Mucosa of descending colon (tissue), 3 donors: ENCODE measurements at regions not wholly inside any gene's neighbourhood (a gene's known extent, or its start where the extent isn't known, plus 50 kb on each side); places are given as distances from the start of the nearest gene placed in this dataset.

Experiments used
- ATAC-seq: fragments of 200-7000 bp; cut with Tn5 transposase; one replicate; pipeline ENCODE4 v1.9.1; 2020; ENCODE audit warnings: mild to moderate bottlenecking, moderate library complexity
- DNase-seq, 3 donors: peaks; one replicate each; pipeline ENCODE4 v3.0.0-alpha.2; 2020
- H3K36me3 ChIP-seq: fragments of 200-600 bp; one replicate; pipeline ENCODE4 v1.8.0; 2021; ENCODE audit warnings: low read depth, mild to moderate bottlenecking
- H3K4me1 ChIP-seq: fragments of 200-600 bp; one replicate; pipeline ENCODE4 v1.8.0; 2021; ENCODE audit warnings: low read depth, mild to moderate bottlenecking
- H3K4me3 ChIP-seq: fragments of 200-600 bp; one replicate; pipeline ENCODE4 v1.8.0; 2021; ENCODE audit warnings: mild to moderate bottlenecking
- H3K9me3 ChIP-seq: fragments of 200-600 bp; one replicate; pipeline ENCODE4 v1.8.0; 2021; ENCODE audit warnings: mild to moderate bottlenecking
- CTCF ChIP-seq: fragments of 200-600 bp; IDR thresholded peaks from one replicate; pipeline ENCODE4 v1.8.0; 2022; ENCODE audit warnings: antibody characterized with exemption, mild to moderate bottlenecking
- intact Hi-C, 2 donors: fragments of 100-400 bp; cut with DNase I in 1 of 2; cut with micrococcal nuclease in 1 of 2; formaldehyde crosslinking; loops; one replicate each; pipeline versions ENCODE4 v1.11.0 to v1.11.1; 2022; cut with DNase I, micrococcal nuclease
- donor health status: DM: no; HTN: no; CAD: no; lungs with moderate emphysema.
- donor health status: DM: no; HTN: no; CAD: no.
- donor health status: DM: no; HTN: yes; CAD: no.

GRCh38 chr22:49642741-49643140 is 184.9 kb downstream of the BRD1 start:
- H3K9me3 ChIP-seq = no peaks in the 10 kb centered on the region
- no peaks in the 10 kb centered on the region for H3K4me1 ChIP-seq
- H3K4me3 ChIP-seq = no peak overlapping the region
- H3K36me3 ChIP-seq = no peaks in the 10 kb centered on the region
- intact Hi-C loops = no loop called here
- ATAC-seq (no peak), DNase-seq (no peak)
- TF ChIP-seq CTCF = no peak

GRCh38 chr22:49642331-49642730 is 185.3 kb downstream of the BRD1 start:
- intact Hi-C loops = no loop called here
- no peak for TF ChIP-seq CTCF
- no peak overlapping the region for H3K4me3 ChIP-seq
- DNase-seq (no peak), ATAC-seq (no peak)
- H3K36me3 ChIP-seq = no peaks in the 10 kb centered on the region
- H3K4me1 ChIP-seq = no peaks in the 10 kb centered on the region
- H3K9me3 ChIP-seq = no peaks in the 10 kb centered on the region

- ATAC-seq (no peak), DNase-seq (no peak)
- intact Hi-C loops = no loop called here
- Histone ChIP-seq H3K9me3 (no peaks in the 10 kb centered on the region), H3K36me3 (no peaks in the 10 kb centered on the region), H3K4me3 (no peak overlapping the region), H3K4me1 (no peaks in the 10 kb centered on the region)
- TF ChIP-seq CTCF = no peak
These were observed 185.8 kb downstream of the BRD1 start for GRCh38 chr22:49641770-49642313.

- H3K36me3 ChIP-seq = no peaks in the 10 kb centered on the region
- ATAC-seq = no peak
- H3K4me1 ChIP-seq = no peaks in the 10 kb centered on the region
- DNase-seq = no peak
- TF ChIP-seq CTCF = no peak
- H3K9me3 ChIP-seq = no peaks in the 10 kb centered on the region
- intact Hi-C loops = no loop called here
- no peak overlapping the region for H3K4me3 ChIP-seq
These were observed 187.1 kb downstream of the BRD1 start for GRCh38 chr22:49640366-49641095.

GRCh38 chr22:49639956-49640355 is 187.7 kb downstream of the BRD1 start:
- no peak for DNase-seq
- H3K36me3 ChIP-seq = no peaks in the 10 kb centered on the region
- no peaks in the 10 kb centered on the region for H3K9me3 ChIP-seq
- no peaks in the 10 kb centered on the region for H3K4me1 ChIP-seq
- ATAC-seq = no peak
- no peak overlapping the region for H3K4me3 ChIP-seq
- intact Hi-C loops = no loop called here
- TF ChIP-seq CTCF = no peak
